Activated CD8-positive, alpha-beta T cell treated with anti-CD3 and anti-CD28 coated beads for 36 hours (primary cell): ENCODE measurements at regions not wholly inside any gene's neighbourhood (a gene's known extent, or its start where the extent isn't known, plus 50 kb on each side); places are given as distances from the start of the nearest gene placed in this dataset.
"Not testable (repeated sequence)": the region's sequence is repeated elsewhere in the genome, so short reads cannot be mapped to it uniquely, and the experiment has no call there.

Experiments used
- ATAC-seq: fragments of 200-7000 bp; cut with Tn5 transposase; one replicate; pipeline ENCODE4 v1.10.0; 2021; ENCODE audit warnings: mild to moderate bottlenecking, moderate library complexity
- CTCF ChIA-PET: fragments of 350-600 bp; sonication (Branson Sonifier 250); formaldehyde crosslinking; loops from one replicate; lab custom pipeline; 2021; ENCODE audit warnings: antibody characterized with exemption; lab: Charles Lee
- POLR2A ChIA-PET: fragments of 350-600 bp; sonication (Branson Sonifier 250); formaldehyde crosslinking; loops from one replicate; lab custom pipeline; 2021; ENCODE audit warnings: antibody characterized with exemption; lab: Charles Lee
- DNase-seq: peaks from one replicate; pipeline ENCODE4 v3.0.0-alpha.2; 2020
- H3K27ac Mint-ChIP-seq: one replicate; pipeline ENCODE4 v1.8.0; 2021; ENCODE audit warnings: mild to moderate bottlenecking, mixed read lengths
- H3K27me3 Mint-ChIP-seq: one replicate; pipeline ENCODE4 v1.8.0; 2021; ENCODE audit warnings: mixed read lengths
- H3K36me3 Mint-ChIP-seq: one replicate; pipeline ENCODE4 v1.8.0; 2021; ENCODE audit warnings: low read depth, mixed read lengths
- H3K4me1 Mint-ChIP-seq: one replicate; pipeline ENCODE4 v1.8.0; 2021; ENCODE audit warnings: low read depth, mixed read lengths
- H3K4me3 Mint-ChIP-seq: one replicate; pipeline ENCODE4 v1.8.0; 2021; ENCODE audit warnings: mild to moderate bottlenecking, moderate library complexity, mixed read lengths
- H3K9me3 Mint-ChIP-seq: one replicate; pipeline ENCODE4 v1.8.0; 2021; ENCODE audit warnings: mixed read lengths
- intact Hi-C: fragments of 100-400 bp; cut with micrococcal nuclease; formaldehyde crosslinking; loops from one replicate; pipeline ENCODE4 v1.10.0; 2022
- TF ChIP-seq, protein P1 (sequence below): fragments of 200-600 bp; IDR thresholded peaks from one replicate; pipeline ENCODE4 v1.8.0; 2022; ENCODE audit warnings: antibody characterized with exemption, mild to moderate bottlenecking

DNA sequence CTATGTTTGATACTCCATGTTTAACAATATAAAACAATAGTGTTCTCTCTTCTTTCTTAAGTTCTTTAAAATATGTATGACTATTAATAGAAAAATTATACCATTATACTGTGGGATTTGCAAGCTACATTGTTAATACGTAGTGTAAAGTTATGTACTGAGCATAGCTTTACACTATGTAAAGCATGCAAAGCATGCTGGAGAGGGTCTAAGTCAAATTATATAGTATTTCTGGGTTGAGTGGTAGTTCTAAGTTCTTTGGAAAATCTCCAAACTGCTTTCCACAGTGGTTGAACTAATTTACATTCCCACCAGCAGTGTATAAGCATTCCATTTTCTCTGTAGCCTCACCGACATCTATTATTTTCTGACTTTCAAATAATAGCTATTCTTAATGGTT, 253.0 kb downstream of the RAP2B start:
- H3K27ac Mint-ChIP-seq = no peak overlapping the region
- TF ChIP-seq, protein P1, sequence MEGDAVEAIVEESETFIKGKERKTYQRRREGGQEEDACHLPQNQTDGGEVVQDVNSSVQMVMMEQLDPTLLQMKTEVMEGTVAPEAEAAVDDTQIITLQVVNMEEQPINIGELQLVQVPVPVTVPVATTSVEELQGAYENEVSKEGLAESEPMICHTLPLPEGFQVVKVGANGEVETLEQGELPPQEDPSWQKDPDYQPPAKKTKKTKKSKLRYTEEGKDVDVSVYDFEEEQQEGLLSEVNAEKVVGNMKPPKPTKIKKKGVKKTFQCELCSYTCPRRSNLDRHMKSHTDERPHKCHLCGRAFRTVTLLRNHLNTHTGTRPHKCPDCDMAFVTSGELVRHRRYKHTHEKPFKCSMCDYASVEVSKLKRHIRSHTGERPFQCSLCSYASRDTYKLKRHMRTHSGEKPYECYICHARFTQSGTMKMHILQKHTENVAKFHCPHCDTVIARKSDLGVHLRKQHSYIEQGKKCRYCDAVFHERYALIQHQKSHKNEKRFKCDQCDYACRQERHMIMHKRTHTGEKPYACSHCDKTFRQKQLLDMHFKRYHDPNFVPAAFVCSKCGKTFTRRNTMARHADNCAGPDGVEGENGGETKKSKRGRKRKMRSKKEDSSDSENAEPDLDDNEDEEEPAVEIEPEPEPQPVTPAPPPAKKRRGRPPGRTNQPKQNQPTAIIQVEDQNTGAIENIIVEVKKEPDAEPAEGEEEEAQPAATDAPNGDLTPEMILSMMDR = no peak
- H3K9me3 Mint-ChIP-seq = peaks cover 19% of the 10 kb centered on the region
- ATAC-seq (no peak), DNase-seq (no peak)
- no peak overlapping the region for H3K4me3 Mint-ChIP-seq
- intact Hi-C loops = no loop called here
- peaks cover 6% of the 10 kb centered on the region for H3K4me1 Mint-ChIP-seq
- no peaks in the 10 kb centered on the region for H3K27me3 Mint-ChIP-seq
- ChIA-PET CTCF (no interaction called here), POLR2A (no interaction called here)
- H3K36me3 Mint-ChIP-seq = peaks cover 6% of the 10 kb centered on the region

DNA sequence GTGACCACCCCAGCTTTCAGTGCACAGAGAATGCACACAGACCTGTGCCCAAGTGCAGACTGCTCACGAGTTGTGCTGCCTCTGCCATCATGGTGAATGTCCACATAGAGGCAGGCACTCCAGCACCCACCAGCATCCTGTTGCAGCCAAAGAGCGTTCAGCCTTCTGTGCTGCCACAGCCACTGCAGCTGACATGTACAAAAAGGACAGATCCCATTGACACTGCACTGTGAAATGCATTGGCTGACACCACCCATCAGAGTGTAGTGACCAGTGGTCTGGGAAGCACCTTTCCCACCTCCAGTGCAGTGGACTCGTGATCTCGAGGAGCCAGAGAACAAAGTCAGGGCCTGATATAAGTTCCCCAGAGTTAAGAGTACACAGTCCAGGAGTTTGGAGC, 260.3 kb downstream of the RAP2B start:
- ChIA-PET POLR2A (no interaction called here), CTCF (no interaction called here)
- DNase-seq (no peak), ATAC-seq (no peak)
- H3K36me3 Mint-ChIP-seq = peaks cover 10% of the 10 kb centered on the region
- TF ChIP-seq, protein P1 = no peak
- intact Hi-C loops = no loop called here
- H3K27ac Mint-ChIP-seq = no peak overlapping the region
- H3K27me3 Mint-ChIP-seq = no peaks in the 10 kb centered on the region
- H3K9me3 Mint-ChIP-seq = peaks cover 36% of the 10 kb centered on the region
- H3K4me1 Mint-ChIP-seq = no peaks in the 10 kb centered on the region
- no peak overlapping the region for H3K4me3 Mint-ChIP-seq

DNA sequence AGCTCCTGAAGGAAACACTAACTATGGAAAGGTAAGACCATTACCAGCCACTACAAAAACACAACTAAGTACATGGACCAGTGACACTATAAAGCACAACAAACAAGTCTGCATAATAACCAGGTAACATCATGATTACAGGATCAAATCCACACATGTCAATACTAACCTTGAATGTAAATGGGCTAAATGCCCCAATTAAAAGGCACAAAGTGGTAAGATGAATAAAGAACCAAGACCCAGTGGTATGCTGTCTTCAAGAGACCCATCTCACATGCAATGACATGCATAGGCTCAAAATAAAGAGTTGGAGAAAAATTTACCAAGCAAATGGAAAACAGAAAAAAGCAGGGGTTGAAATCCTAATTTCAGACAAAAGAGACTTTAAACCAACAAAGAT, 261.8 kb downstream of the RAP2B start:
- H3K4me1 Mint-ChIP-seq, H3K36me3 Mint-ChIP-seq, H3K27ac Mint-ChIP-seq, ATAC-seq, intact Hi-C loops, H3K27me3 Mint-ChIP-seq, POLR2A ChIA-PET, DNase-seq, CTCF ChIA-PET, H3K4me3 Mint-ChIP-seq: not testable (repeated sequence)
- peaks cover 27% of the 10 kb centered on the region for H3K9me3 Mint-ChIP-seq

- TF ChIP-seq, protein P1 = no peak
- H3K27ac Mint-ChIP-seq = no peak overlapping the region
- H3K9me3 Mint-ChIP-seq = peaks cover 16% of the 10 kb centered on the region
- ChIA-PET POLR2A (no interaction called here), CTCF (no interaction called here)
- H3K4me1 Mint-ChIP-seq = no peaks in the 10 kb centered on the region
- no peak for ATAC-seq
- no peak for DNase-seq
- H3K4me3 Mint-ChIP-seq = no peak overlapping the region
- intact Hi-C loops = no loop called here
- H3K27me3 Mint-ChIP-seq = no peaks in the 10 kb centered on the region
- H3K36me3 Mint-ChIP-seq = peaks cover 4% of the 10 kb centered on the region
Observed at GRCh38 chr3:153426344-153426743, 264.3 kb downstream of the RAP2B start.

GRCh38 chr3:153426803-153427202, 264.8 kb downstream of the RAP2B start:
- Mint-ChIP-seq H3K9me3 (peaks cover 16% of the 10 kb centered on the region), H3K36me3 (peaks cover 4% of the 10 kb centered on the region), H3K4me1 (no peaks in the 10 kb centered on the region), H3K4me3 (no peak overlapping the region), H3K27me3 (no peaks in the 10 kb centered on the region), H3K27ac (no peak overlapping the region)
- TF ChIP-seq, protein P1 = no peak
- ChIA-PET CTCF (interaction anchor here (1.1 kb wide), 1 partner anchor 9 kb away, joined by 4 read pairs; no protein-coding TSS in a partner anchor), POLR2A (no interaction called here)
- DNase-seq = no peak
- no peak for ATAC-seq
- intact Hi-C loops = no loop called here

DNA sequence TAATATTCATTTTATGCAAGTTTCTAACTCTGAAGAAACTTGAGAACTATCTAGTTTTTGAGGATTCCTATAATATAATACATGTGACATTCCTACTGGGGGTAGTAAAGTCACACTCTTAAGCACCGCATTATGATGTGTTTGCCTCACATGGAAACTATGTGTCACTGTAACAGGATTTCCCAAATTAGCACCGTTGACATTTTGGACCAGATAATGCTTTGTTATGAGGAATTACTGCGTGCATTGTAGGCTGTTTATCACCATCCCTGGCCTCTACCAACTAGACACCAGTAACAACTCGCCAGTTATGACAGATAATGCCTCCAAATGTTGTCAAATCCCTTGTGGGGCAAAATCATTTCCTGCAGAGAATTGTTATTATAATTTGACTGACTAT, 267.8 kb downstream of the RAP2B start:
- CTCF ChIA-PET = no interaction called here
- H3K9me3 Mint-ChIP-seq = no peaks in the 10 kb centered on the region
- POLR2A ChIA-PET = no interaction called here
- no peak overlapping the region for H3K27ac Mint-ChIP-seq
- no peak for ATAC-seq
- no peaks in the 10 kb centered on the region for H3K36me3 Mint-ChIP-seq
- no peaks in the 10 kb centered on the region for H3K4me1 Mint-ChIP-seq
- intact Hi-C loops = loop anchor here (10.0 kb wide), 1 partner anchor 335 kb away; no protein-coding TSS in a partner anchor
- H3K4me3 Mint-ChIP-seq = no peak overlapping the region
- no peak for DNase-seq
- TF ChIP-seq, protein P1 = no peak
- no peaks in the 10 kb centered on the region for H3K27me3 Mint-ChIP-seq
